ENCODE measurements at regions not wholly inside any gene's neighbourhood (a gene's known extent, or its start where the extent isn't known, plus 50 kb on each side); places are given as distances from the start of the nearest gene placed in this dataset.

DNA sequence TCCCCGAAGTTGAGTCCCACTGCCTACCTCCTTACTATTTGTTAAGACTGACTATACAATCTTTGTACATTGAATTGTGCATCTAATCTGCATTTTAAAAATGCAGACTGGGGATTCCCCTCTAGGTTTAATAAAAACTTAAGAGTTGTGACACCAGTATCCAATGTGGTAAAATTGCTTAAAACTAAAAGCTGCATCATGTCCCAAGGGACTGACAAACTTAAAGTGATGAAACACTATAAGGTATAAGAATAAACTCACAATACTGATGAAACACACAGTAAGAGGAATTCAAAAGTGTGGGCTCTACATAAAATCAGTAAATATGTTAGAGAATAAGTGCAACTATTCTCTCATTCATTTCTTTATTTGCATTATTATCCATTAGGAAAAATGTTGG, 1905.1 kb downstream of the MAT2B start:
- TF ChIP-seq, protein P1, sequence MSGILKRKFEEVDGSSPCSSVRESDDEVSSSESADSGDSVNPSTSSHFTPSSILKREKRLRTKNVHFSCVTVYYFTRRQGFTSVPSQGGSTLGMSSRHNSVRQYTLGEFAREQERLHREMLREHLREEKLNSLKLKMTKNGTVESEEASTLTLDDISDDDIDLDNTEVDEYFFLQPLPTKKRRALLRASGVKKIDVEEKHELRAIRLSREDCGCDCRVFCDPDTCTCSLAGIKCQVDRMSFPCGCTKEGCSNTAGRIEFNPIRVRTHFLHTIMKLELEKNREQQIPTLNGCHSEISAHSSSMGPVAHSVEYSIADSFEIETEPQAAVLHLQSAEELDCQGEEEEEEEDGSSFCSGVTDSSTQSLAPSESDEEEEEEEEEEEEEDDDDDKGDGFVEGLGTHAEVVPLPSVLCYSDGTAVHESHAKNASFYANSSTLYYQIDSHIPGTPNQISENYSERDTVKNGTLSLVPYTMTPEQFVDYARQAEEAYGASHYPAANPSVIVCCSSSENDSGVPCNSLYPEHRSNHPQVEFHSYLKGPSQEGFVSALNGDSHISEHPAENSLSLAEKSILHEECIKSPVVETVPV (CRISPR knock-in tag; IDR thresholded peaks at IDR 0.05): no peak
- no peak for TF ChIP-seq PPARA (CRISPR knock-in tag; IDR thresholded peaks at IDR 0.05; ENCODE audit: borderline replicate concordance)
- no peak for TF ChIP-seq ZC3H10 (CRISPR knock-in tag; IDR thresholded peaks at IDR 0.05)
- TF ChIP-seq ZNF70 (CRISPR knock-in tag; IDR thresholded peaks at IDR 0.05): no peak
- TF ChIP-seq ZFP3 (CRISPR knock-in tag; IDR thresholded peaks at IDR 0.05): no peak
- TF ChIP-seq BACH2 (CRISPR knock-in tag; IDR thresholded peaks at IDR 0.05; ENCODE audit: borderline replicate concordance): no peak
- no peak for TF ChIP-seq OSR1 (CRISPR knock-in tag; IDR thresholded peaks at IDR 0.05)
- TF ChIP-seq, protein P2, sequence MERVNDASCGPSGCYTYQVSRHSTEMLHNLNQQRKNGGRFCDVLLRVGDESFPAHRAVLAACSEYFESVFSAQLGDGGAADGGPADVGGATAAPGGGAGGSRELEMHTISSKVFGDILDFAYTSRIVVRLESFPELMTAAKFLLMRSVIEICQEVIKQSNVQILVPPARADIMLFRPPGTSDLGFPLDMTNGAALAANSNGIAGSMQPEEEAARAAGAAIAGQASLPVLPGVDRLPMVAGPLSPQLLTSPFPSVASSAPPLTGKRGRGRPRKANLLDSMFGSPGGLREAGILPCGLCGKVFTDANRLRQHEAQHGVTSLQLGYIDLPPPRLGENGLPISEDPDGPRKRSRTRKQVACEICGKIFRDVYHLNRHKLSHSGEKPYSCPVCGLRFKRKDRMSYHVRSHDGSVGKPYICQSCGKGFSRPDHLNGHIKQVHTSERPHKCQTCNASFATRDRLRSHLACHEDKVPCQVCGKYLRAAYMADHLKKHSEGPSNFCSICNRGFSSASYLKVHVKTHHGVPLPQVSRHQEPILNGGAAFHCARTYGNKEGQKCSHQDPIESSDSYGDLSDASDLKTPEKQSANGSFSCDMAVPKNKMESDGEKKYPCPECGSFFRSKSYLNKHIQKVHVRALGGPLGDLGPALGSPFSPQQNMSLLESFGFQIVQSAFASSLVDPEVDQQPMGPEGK (CRISPR knock-in tag; IDR thresholded peaks at IDR 0.05; ENCODE audit: borderline replicate concordance): no peak
- TF ChIP-seq ARNTL (CRISPR knock-in tag; IDR thresholded peaks at IDR 0.05; ENCODE audit: borderline replicate concordance, low read depth): no peak
- TF ChIP-seq POU6F1 (CRISPR knock-in tag; IDR thresholded peaks at IDR 0.05; ENCODE audit: borderline replicate concordance, low read depth): no peak
- TF ChIP-seq ZFP30 (CRISPR knock-in tag; IDR thresholded peaks at IDR 0.05): no peak
- no peak for TF ChIP-seq RARB (CRISPR knock-in tag; IDR thresholded peaks at IDR 0.05)

All from SK-N-SH treated with all-trans-retinoic acid at 6 μM for 48 hours (cell line).